IMR-90 (cell line): ENCODE measurements at regions not wholly inside any gene's neighbourhood (a gene's known extent, or its start where the extent isn't known, plus 50 kb on each side); places are given as distances from the start of the nearest gene placed in this dataset.

ENCODE experiments used
- ATAC-seq: fragments of 200-7000 bp; cut with Tn5 transposase; 2 replicates; pipeline ENCODE4 v1.9.1; 2020; ENCODE audit warnings: low read depth, mild to moderate bottlenecking, moderate library complexity
- BruUV-seq: library from RNA; stranded (reverse); fragments of 400-500 nt; replicated peaks from 2 replicates; lab custom pipeline; 2021; lab: Mats Ljungman, UMichigan
- CTCF ChIA-PET: fragments of 300-600 bp; formaldehyde crosslinking; extraction: SDS; loops from one replicate; lab custom pipeline; 2021; ENCODE audit warnings: antibody characterized with exemption; lab: Yijun Ruan, JAX
- POLR2A ChIA-PET: fragments of 300-600 bp; sonication (Branson Sonifier 250); formaldehyde crosslinking; loops from one replicate; lab custom pipeline; 2022; ENCODE audit warnings: antibody characterized with exemption; ENCODE audit not compliant: unreplicated experiment; lab: Charles Lee
- DNase-seq: peaks from one replicate; pipeline ENCODE4 v3.0.0; 2013
- H2AFZ ChIP-seq: replicated peaks from 2 replicates; pipeline ENCODE3; 2013; ENCODE audit warnings: low read length, mild to moderate bottlenecking; ENCODE audit not compliant: poor library complexity
- H2AK5ac ChIP-seq: 2 replicates; pipeline ENCODE4 v1.6.1; 2013; ENCODE audit warnings: low read depth, low read length, inconsistent platforms
- H2AK9ac ChIP-seq: replicated peaks from 2 replicates; pipeline ENCODE3; 2013; ENCODE audit warnings: mild to moderate bottlenecking, low read depth, low read length, moderate library complexity; ENCODE audit not compliant: poor library complexity
- H2BK120ac ChIP-seq: 2 replicates; pipeline ENCODE4 v1.6.1; 2013; ENCODE audit warnings: low read depth, low read length, inconsistent platforms
- H2BK15ac ChIP-seq: 3 replicates; pipeline ENCODE4 v1.6.1; 2013; ENCODE audit warnings: low read depth, low read length, inconsistent platforms
- H2BK20ac ChIP-seq: 2 replicates; pipeline ENCODE4 v1.6.1; 2013; ENCODE audit warnings: low read depth, mild to moderate bottlenecking, inconsistent platforms, low read length, moderate library complexity
- H2BK5ac ChIP-seq: 2 replicates; pipeline ENCODE4 v1.6.1; 2013; ENCODE audit warnings: mild to moderate bottlenecking, low read depth, low read length, inconsistent platforms; ENCODE audit not compliant: poor library complexity, severe bottlenecking
- H3K14ac ChIP-seq: replicated peaks from 2 replicates; pipeline ENCODE4 v1.6.1; 2013; ENCODE audit warnings: low read depth, low read length, inconsistent platforms
- H3K18ac ChIP-seq: 2 replicates; pipeline ENCODE4 v1.6.1; 2013; ENCODE audit warnings: low read depth, low read length, control low read depth
- H3K23ac ChIP-seq: 2 replicates; pipeline ENCODE4 v1.6.1; 2013; ENCODE audit warnings: low read depth, low read length, inconsistent platforms
- H3K27ac ChIP-seq: 2 replicates; pipeline ENCODE4 v1.5.1; 2013; ENCODE audit warnings: mild to moderate bottlenecking, control low read depth, low read length; ENCODE audit not compliant: insufficient read depth
- H3K27me3 ChIP-seq: 2 replicates; pipeline ENCODE4 v1.6.1; 2013; ENCODE audit warnings: low read length; ENCODE audit not compliant: control insufficient read depth, insufficient read depth
- H3K36me3 ChIP-seq: 2 replicates; pipeline ENCODE4 v1.6.1; 2013; ENCODE audit warnings: low read length, mixed read lengths; ENCODE audit not compliant: control insufficient read depth, insufficient read depth
- H3K4ac ChIP-seq: 2 replicates; pipeline ENCODE4 v1.6.1; 2013; ENCODE audit warnings: low read depth, low read length, inconsistent platforms
- H3K4me1 ChIP-seq: 2 replicates; pipeline ENCODE4 v1.6.1; 2013; ENCODE audit warnings: low read length, mixed read lengths; ENCODE audit not compliant: control insufficient read depth, insufficient read depth
- H3K4me2 ChIP-seq: 2 replicates; pipeline ENCODE4 v1.6.1; 2013; ENCODE audit warnings: low read depth, mild to moderate bottlenecking, control low read depth, low read length, moderate library complexity
- H3K4me3 ChIP-seq: 2 replicates; pipeline ENCODE4 v1.5.1; 2013; ENCODE audit warnings: low read depth, mild to moderate bottlenecking, control low read depth, low read length, moderate library complexity; ENCODE audit not compliant: insufficient read depth
- H3K56ac ChIP-seq: 2 replicates; pipeline ENCODE4 v1.6.1; 2013; ENCODE audit warnings: low read length, inconsistent platforms; ENCODE audit not compliant: insufficient read depth; ENCODE audit errors: extremely low read depth
- H3K79me1 ChIP-seq, 2 experiments: 2 replicates each; pipeline ENCODE4 v1.6.1; 2013; ENCODE audit warnings: low read length in 2 of 2, inconsistent platforms in 1 of 2, low read depth in 1 of 2
- H3K9ac ChIP-seq: 2 replicates; pipeline ENCODE4 v1.6.1; 2013; ENCODE audit warnings: low read depth, low read length, control low read depth
- H3K9me1 ChIP-seq: 2 replicates; pipeline ENCODE4 v1.6.1; 2013; ENCODE audit warnings: low read length, inconsistent platforms; ENCODE audit not compliant: insufficient read depth
- H3K9me3 ChIP-seq: 2 replicates; pipeline ENCODE4 v1.6.1; 2013; ENCODE audit warnings: low read length; ENCODE audit not compliant: control insufficient read depth, insufficient read depth
- H4K20me1 ChIP-seq: 2 replicates; pipeline ENCODE4 v1.6.1; 2013; ENCODE audit warnings: low read length, inconsistent platforms; ENCODE audit not compliant: insufficient read depth
- H4K5ac ChIP-seq: 2 replicates; pipeline ENCODE4 v1.6.1; 2013; ENCODE audit warnings: mild to moderate bottlenecking, low read depth, low read length, control low read depth
- H4K8ac ChIP-seq, 2 experiments: 2 replicates each; pipeline ENCODE4 v1.6.1; 2013; ENCODE audit warnings: low read depth in 2 of 2, low read length in 2 of 2, control low read depth in 1 of 2, inconsistent platforms in 1 of 2
- H4K91ac ChIP-seq: 2 replicates; pipeline ENCODE4 v1.6.1; 2013; ENCODE audit warnings: low read depth, low read length, inconsistent platforms; ENCODE audit not compliant: insufficient read depth
- BHLHE40 ChIP-seq: fragments of 150-350 bp; IDR thresholded peaks from 2 replicates; pipeline ENCODE4 v1.6.1; 2016; ENCODE audit warnings: mild to moderate bottlenecking, low read depth, low read length
- CEBPB ChIP-seq: IDR thresholded peaks from 2 replicates; pipeline ENCODE4 v1.6.1; 2012; ENCODE audit warnings: low read depth, low read length, improper control_type of control experiment
- CHD1 ChIP-seq: IDR thresholded peaks from 2 replicates; pipeline ENCODE4 v1.6.1; 2012; ENCODE audit warnings: low read depth, low read length, improper control_type of control experiment
- FOS ChIP-seq: fragments of 150-350 bp; IDR thresholded peaks from 2 replicates; pipeline ENCODE4 v1.6.1; 2016; ENCODE audit warnings: low read depth, low read length
- MAFK ChIP-seq: IDR thresholded peaks from 2 replicates; pipeline ENCODE4 v1.6.1; 2012; ENCODE audit warnings: low read depth, low read length, improper control_type of control experiment
- MAZ ChIP-seq: IDR thresholded peaks from 2 replicates; pipeline ENCODE4 v1.6.1; 2012; ENCODE audit warnings: low read depth, mild to moderate bottlenecking, low read length, improper control_type of control experiment, moderate library complexity, borderline replicate concordance
- POLR2A ChIP-seq: IDR thresholded peaks from 2 replicates; pipeline ENCODE4 v1.6.1; 2012; ENCODE audit warnings: mild to moderate bottlenecking, low read depth, low read length
- RAD21 ChIP-seq: IDR thresholded peaks from 2 replicates; pipeline ENCODE4 v1.6.1; 2012; ENCODE audit warnings: low read length, improper control_type of control experiment
- SMC3 ChIP-seq: fragments of 150-350 bp; IDR thresholded peaks from 2 replicates; pipeline ENCODE4 v1.6.1; 2016; ENCODE audit warnings: low read depth, mild to moderate bottlenecking, antibody characterized with exemption, low read length, moderate library complexity
- WGBS, 2 experiments: methylation state at CpG; one replicate each; pipeline versions ENCODE4 v1.1.5 to v1.1.7; 2013; ENCODE audit warnings: missing lambda C conversion rate in 2 of 2; ENCODE audit not compliant: insufficient read length in 1 of 2; ENCODE audit errors: extremely low coverage in 2 of 2; 5-methylcytosine and 5-hydroxymethylcytosine counted together
- dilution Hi-C: fragments of 300-500 bp; cut with HindIII; formaldehyde crosslinking; loops from one replicate; pipeline ENCODE4 v1.14.3; 2018; ENCODE audit warnings: low sequenced_read_pairs; ENCODE audit not compliant: unreplicated experiment
- in situ Hi-C: fragments of 300-500 bp; cut with MboI; formaldehyde crosslinking; loops from 3 replicates; pipeline ENCODE4 v1.14.3; 2019; ENCODE audit warnings: low sequenced_read_pairs, inconsistent platforms, mixed read lengths
- intact Hi-C: fragments of 100-400 bp; cut with micrococcal nuclease; formaldehyde crosslinking; loops from 2 replicates; pipeline ENCODE4 v1.10.0; 2022
- TF ChIP-seq, protein P1 (sequence below): fragments of 150-350 bp; IDR thresholded peaks from 2 replicates; pipeline ENCODE4 v1.6.1; 2016; ENCODE audit warnings: low read depth, mild to moderate bottlenecking, low read length, moderate library complexity, borderline replicate concordance

- no peak overlapping the region for H2BK20ac ChIP-seq
- H3K9me1 ChIP-seq, result no peaks in the 10 kb centered on the region
- BruUV-seq, result no TSS peak
- no peak overlapping the region for H2BK120ac ChIP-seq
- DNase-seq (no peak), ATAC-seq (no peak)
- H4K5ac ChIP-seq, result no peak overlapping the region
- H3K4me1 ChIP-seq, result 0 out of 2 replicates have a peak, but pooled peaks cover 2% of the 10 kb centered on the region
- 100% methylated on average over 1 of the region's 2 CpGs; no CpG with 5 or more reads in 1 of the 2 experiments for WGBS, 2 experiments
- no peak overlapping the region for H2AK5ac ChIP-seq
- H3K9me3 ChIP-seq, result no peaks in the 10 kb centered on the region
- CTCF ChIA-PET, result interaction anchor here (0.8 kb wide), 1 partner anchor 1116 kb away, joined by 3 read pairs; no protein-coding TSS in a partner anchor
- no peak overlapping the region for H3K18ac ChIP-seq
- no peak overlapping the region for H2BK15ac ChIP-seq
- no peak overlapping the region for H4K8ac ChIP-seq
- no peak overlapping the region for H3K4me3 ChIP-seq
- H3K9ac ChIP-seq, result no peak overlapping the region
- H3K27ac ChIP-seq, result no peak overlapping the region
- no peak overlapping the region for H3K4me2 ChIP-seq
- intact Hi-C loops, result no loop called here
- no peak overlapping the region for H2AFZ ChIP-seq
- no peaks in the 10 kb centered on the region for H3K36me3 ChIP-seq
- no peaks in the 10 kb centered on the region for H3K27me3 ChIP-seq
- H4K91ac ChIP-seq, result no peak overlapping the region
- no peak overlapping the region for H3K23ac ChIP-seq
- in situ Hi-C loops, result no loop called here
- dilution Hi-C loops, result no loop called here
- POLR2A ChIA-PET, result no interaction called here
- no peak overlapping the region for H3K56ac ChIP-seq
- H4K20me1 ChIP-seq, result no peaks in the 10 kb centered on the region
- no peaks in the 10 kb centered on the region for H3K79me1 ChIP-seq
- no peak overlapping the region for H3K14ac ChIP-seq
- H2BK5ac ChIP-seq, result no peak overlapping the region
- no peak for TF ChIP-seq CHD1
- no peak for TF ChIP-seq RAD21
- no peak for TF ChIP-seq SMC3
- no peak for TF ChIP-seq FOS
- TF ChIP-seq POLR2A, result no peak
- TF ChIP-seq MAFK, result no peak
- no peak for TF ChIP-seq MAZ
- TF ChIP-seq CEBPB, result no peak
- TF ChIP-seq, protein P1, sequence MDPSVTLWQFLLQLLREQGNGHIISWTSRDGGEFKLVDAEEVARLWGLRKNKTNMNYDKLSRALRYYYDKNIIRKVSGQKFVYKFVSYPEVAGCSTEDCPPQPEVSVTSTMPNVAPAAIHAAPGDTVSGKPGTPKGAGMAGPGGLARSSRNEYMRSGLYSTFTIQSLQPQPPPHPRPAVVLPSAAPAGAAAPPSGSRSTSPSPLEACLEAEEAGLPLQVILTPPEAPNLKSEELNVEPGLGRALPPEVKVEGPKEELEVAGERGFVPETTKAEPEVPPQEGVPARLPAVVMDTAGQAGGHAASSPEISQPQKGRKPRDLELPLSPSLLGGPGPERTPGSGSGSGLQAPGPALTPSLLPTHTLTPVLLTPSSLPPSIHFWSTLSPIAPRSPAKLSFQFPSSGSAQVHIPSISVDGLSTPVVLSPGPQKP, result no peak
- TF ChIP-seq BHLHE40, result no peak
- no peak overlapping the region for H2AK9ac ChIP-seq
- H3K4ac ChIP-seq, result no peak overlapping the region
Observed at GRCh38 chr9:78674874-78675273, 377.9 kb downstream of the PSAT1 start.
